GM12878 (cell line): ENCODE measurements at regions not wholly inside any gene's neighbourhood (a gene's known extent, or its start where the extent isn't known, plus 50 kb on each side); places are given as distances from the start of the nearest gene placed in this dataset.

Experiments
- ATAC-seq: fragments of 200-7000 bp; cut with Tn5 transposase; 3 replicates; pipeline ENCODE4 v1.9.1; 2020; ENCODE audit warnings: mild to moderate bottlenecking, moderate library complexity
- BruUV-seq: library from RNA; stranded (reverse); fragments of 400-500 nt; replicated peaks from 2 replicates; lab custom pipeline; 2021; lab: Mats Ljungman, UMichigan
- CTCF ChIA-PET: fragments of 300-600 bp; sonication (Branson Sonifier 250); formaldehyde crosslinking; extraction: SDS; loops from one replicate; lab custom pipeline; 2021; ENCODE audit warnings: inconsistent platforms; lab: Yijun Ruan, JAX
- POLR2A ChIA-PET: fragments of 350-600 bp; formaldehyde crosslinking; extraction: SDS; loops from one replicate; lab custom pipeline; 2021; ENCODE audit warnings: inconsistent platforms; lab: Charles Lee
- RAD21 ChIA-PET: fragments of 300-600 bp; sonication (Branson Sonifier 250); formaldehyde crosslinking; loops from one replicate; lab custom pipeline; 2023; ENCODE audit warnings: antibody characterized with exemption; ENCODE audit not compliant: unreplicated experiment; lab: Charles Lee
- SMC1A ChIA-PET: fragments of 300-600 bp; sonication (Branson Sonifier 250); formaldehyde crosslinking; loops from one replicate; lab custom pipeline; 2023; ENCODE audit not compliant: unreplicated experiment, uncharacterized antibody; lab: Charles Lee
- DNase-seq: peaks from one replicate; pipeline ENCODE4 v3.0.0-alpha.2; 2011; ENCODE audit warnings: low read depth, low spot score
- FAIRE-seq: peaks from 3 replicates; lab custom pipeline; 2011; peaks lifted over from hg19 to GRCh38; lab: Jason Lieb, UNC
- H2AFZ ChIP-seq: 2 replicates; pipeline ENCODE4 v1.6.0; 2011; ENCODE audit warnings: low read depth, low read length, control low read depth; ENCODE audit not compliant: control insufficient read depth
- H3K27ac ChIP-seq: 2 replicates; pipeline ENCODE4 v1.5.1; 2011; ENCODE audit warnings: control low read depth; ENCODE audit not compliant: control insufficient read depth, insufficient read depth
- H3K27me3 ChIP-seq, 2 experiments: replicated peaks in 1 of 2; 2 replicates each; pipeline versions ENCODE4 v1.6.0 to v1.6.1; 2011; ENCODE audit warnings: low read length in 1 of 2; ENCODE audit not compliant: control insufficient read depth in 2 of 2, insufficient read depth in 2 of 2
- H3K36me3 ChIP-seq, 2 experiments: 2 replicates each; pipeline ENCODE4 v1.5.1; 2011; ENCODE audit warnings: low read length in 1 of 2; ENCODE audit not compliant: control insufficient read depth in 2 of 2, insufficient read depth in 2 of 2
- H3K4me1 ChIP-seq: 2 replicates; pipeline ENCODE4 v1.6.1; 2011; ENCODE audit warnings: mild to moderate bottlenecking, low read length, moderate library complexity, mixed read lengths; ENCODE audit not compliant: control insufficient read depth, insufficient read depth
- H3K4me2 ChIP-seq: 2 replicates; pipeline ENCODE4 v1.6.0; 2011; ENCODE audit warnings: control low read depth; ENCODE audit not compliant: control insufficient read depth, insufficient read depth
- H3K4me3 ChIP-seq: fragments of 200-600 bp; sonication (generic); 2 replicates; pipeline ENCODE4 v1.5.1; 2016
- H3K79me2 ChIP-seq: 2 replicates; pipeline ENCODE4 v1.6.0; 2011; ENCODE audit warnings: low read length; ENCODE audit not compliant: control insufficient read depth, insufficient read depth
- H3K9ac ChIP-seq: 2 replicates; pipeline ENCODE4 v1.8.0; 2011; ENCODE audit warnings: low read length, control low read depth, mixed read lengths; ENCODE audit not compliant: control insufficient read depth, insufficient read depth
- H3K9me3 ChIP-seq: replicated peaks from 3 replicates; pipeline ENCODE4 v1.5.1; 2011; ENCODE audit warnings: mild to moderate bottlenecking, low read length; ENCODE audit not compliant: control insufficient read depth, insufficient read depth
- H4K20me1 ChIP-seq: 2 replicates; pipeline ENCODE4 v1.6.0; 2011; ENCODE audit not compliant: control insufficient read depth, insufficient read depth
- E2F4 ChIP-seq: IDR thresholded peaks from 2 replicates; pipeline ENCODE4 v1.6.1; 2012; ENCODE audit warnings: low read depth, low read length, improper control_type of control experiment
- FOXK2 ChIP-seq: fragments of 450-650 bp; IDR thresholded peaks from 2 replicates; pipeline ENCODE4 v1.6.1; 2017; ENCODE audit warnings: mild to moderate bottlenecking, moderate library complexity
- HSF1 ChIP-seq: fragments of 150-350 bp; IDR thresholded peaks from 2 replicates; pipeline ENCODE4 v1.6.1; 2014; ENCODE audit warnings: mild to moderate bottlenecking, low read depth, low read length
- PAX5 ChIP-seq: IDR thresholded peaks from 2 replicates; pipeline ENCODE4 v1.6.1; 2011; ENCODE audit warnings: low read depth, low read length, borderline replicate concordance
- TAF1 ChIP-seq: IDR thresholded peaks from 2 replicates; pipeline ENCODE4 v1.6.1; 2011; ENCODE audit warnings: mild to moderate bottlenecking, low read depth, low read length, borderline replicate concordance
- YBX1 ChIP-seq: fragments of 450-650 bp; IDR thresholded peaks from 2 replicates; pipeline ENCODE4 v1.6.1; 2016; ENCODE audit warnings: antibody characterized with exemption
- ZBTB4 ChIP-seq: fragments of 450-650 bp; formaldehyde crosslinking; IDR thresholded peaks from 2 replicates; pipeline ENCODE4 v1.4.0; 2022; ENCODE audit warnings: mild to moderate bottlenecking, moderate library complexity
- WGBS: methylation state at CpG from one replicate; pipeline ENCODE4 v1.1.6; 2016; ENCODE audit warnings: low lambda C conversion rate; ENCODE audit not compliant: insufficient replicate concordance, insufficient coverage; ENCODE audit errors: missing lambda C conversion rate; 5-methylcytosine and 5-hydroxymethylcytosine counted together
- in situ Hi-C: fragments of 300-500 bp; cut with MboI; formaldehyde crosslinking; loops from 9 replicates; pipeline ENCODE4 v1.14.3; 2018; ENCODE audit warnings: mixed read lengths
- intact Hi-C: fragments of 100-400 bp; cut with micrococcal nuclease; formaldehyde crosslinking; loops from one replicate; pipeline ENCODE4 v1.14.2; 2022; ENCODE audit not compliant: unreplicated experiment

GRCh38 chr14:55741240-55741639, 161.2 kb downstream of the KTN1 start:
- no TSS peak for BruUV-seq
- H3K27ac ChIP-seq, result no peak overlapping the region
- DNase-seq (no peak), ATAC-seq (no peak), FAIRE-seq (no peak)
- no peaks in the 10 kb centered on the region for H3K79me2 ChIP-seq
- no peaks in the 10 kb centered on the region for H4K20me1 ChIP-seq
- no peaks in the 10 kb centered on the region for H3K27me3 ChIP-seq
- H3K9me3 ChIP-seq, result no peaks in the 10 kb centered on the region
- ChIA-PET RAD21 (interaction anchor here (0.6 kb wide), 1 partner anchor 652 kb away, joined by 3 read pairs; no protein-coding TSS in a partner anchor), CTCF (interaction anchor here (1.5 kb wide), 1 partner anchor 12 kb away, joined by 3 read pairs; no protein-coding TSS in a partner anchor), SMC1A (no interaction called here), POLR2A (no interaction called here)
- no peak overlapping the region for H3K9ac ChIP-seq
- intact Hi-C loops, result no loop called here
- H3K4me2 ChIP-seq, result no peak overlapping the region
- no peaks in the 10 kb centered on the region for H3K36me3 ChIP-seq
- WGBS, result 62% methylated on average over 5 of the region's 5 CpGs
- no peak overlapping the region for H3K4me3 ChIP-seq
- H3K4me1 ChIP-seq, result no peaks in the 10 kb centered on the region
- in situ Hi-C loops, result no loop called here
- TF ChIP-seq ZBTB4 (CRISPR knock-in tag) (no peak), PAX5 (no peak), FOXK2 (no peak), YBX1 (no peak), HSF1 (no peak), TAF1 (no peak), E2F4 (no peak)
- H2AFZ ChIP-seq, result no peak overlapping the region
